ENCODE measurements at regions not wholly inside any gene's neighbourhood (a gene's known extent, or its start where the extent isn't known, plus 50 kb on each side); places are given as distances from the start of the nearest gene placed in this dataset.

DNA sequence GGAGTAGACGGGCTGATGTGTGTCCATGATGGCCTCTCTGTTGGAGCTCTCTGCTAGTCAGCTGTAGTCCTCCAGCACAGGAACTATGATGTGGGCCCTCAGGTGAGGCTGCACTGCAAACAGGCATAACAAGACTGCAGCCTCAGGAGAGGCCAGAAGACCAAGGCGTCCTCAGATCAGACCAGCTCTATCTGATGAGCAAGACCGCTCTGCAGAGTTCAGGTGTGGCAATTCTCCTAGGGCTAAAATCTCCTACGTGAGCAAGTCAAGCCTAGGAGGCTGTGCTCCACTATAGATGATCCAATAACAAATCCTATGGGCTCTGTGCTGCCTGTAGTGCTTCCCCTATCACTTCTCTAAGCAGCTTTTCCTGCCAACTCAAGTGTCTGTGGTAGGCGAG is 633.4 kb upstream of the SYNCRIP start:
- TF ChIP-seq CTCF (IDR thresholded peaks at IDR 0.05; ENCODE audit: borderline replicate concordance, extremely low read depth, low read length, poor library complexity, severe bottlenecking) (no peak), EZH2 (IDR thresholded peaks at IDR 0.05; ENCODE audit: borderline replicate concordance, low read depth, low read length, severe bottlenecking) (no peak)
